Kidney epithelial cell (primary cell): ENCODE measurements at regions not wholly inside any gene's neighbourhood (a gene's known extent, or its start where the extent isn't known, plus 50 kb on each side); places are given as distances from the start of the nearest gene placed in this dataset.

ENCODE experiments used
- DNase-seq: peaks from one replicate; pipeline ENCODE4 v3.0.0-alpha.2; 2010; ENCODE audit warnings: low read depth
- H3K27me3 ChIP-seq: 2 replicates; pipeline ENCODE4 v1.6.0; 2011; ENCODE audit warnings: low read length; ENCODE audit not compliant: control insufficient read depth, insufficient read depth
- H3K36me3 ChIP-seq: 2 replicates; pipeline ENCODE4 v1.5.1; 2011; ENCODE audit warnings: low read length; ENCODE audit not compliant: control insufficient read depth, insufficient read depth
- H3K4me3 ChIP-seq: 2 replicates; pipeline ENCODE4 v1.5.1; 2011; ENCODE audit warnings: low read depth, mild to moderate bottlenecking, control low read depth, low read length
- TF ChIP-seq, protein P1 (sequence below): IDR thresholded peaks from 2 replicates; pipeline ENCODE4 v1.5.1; 2011; ENCODE audit warnings: mild to moderate bottlenecking, moderate library complexity, low read length, control low read depth, inconsistent platforms; ENCODE audit not compliant: insufficient read depth, poor library complexity, severe bottlenecking

DNA sequence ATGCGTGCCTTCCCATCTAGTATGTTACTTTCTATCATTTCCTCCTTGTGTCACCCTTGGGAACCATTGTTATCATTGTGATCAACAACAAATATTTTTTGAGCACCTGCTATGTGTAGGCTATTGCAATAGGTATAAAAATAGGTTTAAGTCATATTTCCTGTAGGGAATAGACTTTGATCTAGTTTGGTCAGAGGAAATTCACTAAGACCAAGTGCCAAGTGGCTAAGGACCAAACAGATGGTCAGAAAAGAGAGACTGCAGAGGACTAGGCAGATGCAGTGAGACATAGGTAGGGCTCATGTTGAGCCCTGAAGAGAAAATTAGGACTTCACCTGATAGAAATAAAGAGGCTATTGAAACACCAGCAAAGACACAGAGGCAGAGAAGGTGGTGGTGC, 430.0 kb upstream of the ADAMTSL1 start:
- DNase-seq, result no peak
- H3K27me3 ChIP-seq, result no peaks in the 10 kb centered on the region
- no peaks in the 10 kb centered on the region for H3K36me3 ChIP-seq
- H3K4me3 ChIP-seq, result no peak overlapping the region
- TF ChIP-seq, protein P1, sequence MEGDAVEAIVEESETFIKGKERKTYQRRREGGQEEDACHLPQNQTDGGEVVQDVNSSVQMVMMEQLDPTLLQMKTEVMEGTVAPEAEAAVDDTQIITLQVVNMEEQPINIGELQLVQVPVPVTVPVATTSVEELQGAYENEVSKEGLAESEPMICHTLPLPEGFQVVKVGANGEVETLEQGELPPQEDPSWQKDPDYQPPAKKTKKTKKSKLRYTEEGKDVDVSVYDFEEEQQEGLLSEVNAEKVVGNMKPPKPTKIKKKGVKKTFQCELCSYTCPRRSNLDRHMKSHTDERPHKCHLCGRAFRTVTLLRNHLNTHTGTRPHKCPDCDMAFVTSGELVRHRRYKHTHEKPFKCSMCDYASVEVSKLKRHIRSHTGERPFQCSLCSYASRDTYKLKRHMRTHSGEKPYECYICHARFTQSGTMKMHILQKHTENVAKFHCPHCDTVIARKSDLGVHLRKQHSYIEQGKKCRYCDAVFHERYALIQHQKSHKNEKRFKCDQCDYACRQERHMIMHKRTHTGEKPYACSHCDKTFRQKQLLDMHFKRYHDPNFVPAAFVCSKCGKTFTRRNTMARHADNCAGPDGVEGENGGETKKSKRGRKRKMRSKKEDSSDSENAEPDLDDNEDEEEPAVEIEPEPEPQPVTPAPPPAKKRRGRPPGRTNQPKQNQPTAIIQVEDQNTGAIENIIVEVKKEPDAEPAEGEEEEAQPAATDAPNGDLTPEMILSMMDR, result no peak

DNA sequence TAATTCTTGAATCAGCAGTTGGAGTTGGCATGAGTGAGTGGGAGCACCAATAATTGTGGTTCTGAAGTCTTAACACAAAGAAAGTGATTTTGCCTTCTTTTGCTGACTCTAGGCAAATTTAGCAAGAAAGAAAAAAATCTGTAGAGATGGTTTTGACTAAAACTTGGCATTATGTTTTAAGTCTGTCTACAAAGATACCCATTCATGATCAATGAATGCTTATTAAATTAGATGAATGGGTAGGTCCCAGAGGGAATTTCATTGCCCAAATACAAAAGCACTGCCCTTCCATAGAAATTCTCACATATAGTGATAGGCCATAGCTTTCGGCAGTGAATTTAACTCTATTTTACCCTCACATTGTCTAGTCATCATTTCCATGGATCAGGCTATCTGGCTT, 428.6 kb upstream of the ADAMTSL1 start:
- TF ChIP-seq, protein P1, result no peak
- H3K27me3 ChIP-seq, result no peaks in the 10 kb centered on the region
- no peaks in the 10 kb centered on the region for H3K36me3 ChIP-seq
- H3K4me3 ChIP-seq, result no peak overlapping the region
- DNase-seq, result no peak

DNA sequence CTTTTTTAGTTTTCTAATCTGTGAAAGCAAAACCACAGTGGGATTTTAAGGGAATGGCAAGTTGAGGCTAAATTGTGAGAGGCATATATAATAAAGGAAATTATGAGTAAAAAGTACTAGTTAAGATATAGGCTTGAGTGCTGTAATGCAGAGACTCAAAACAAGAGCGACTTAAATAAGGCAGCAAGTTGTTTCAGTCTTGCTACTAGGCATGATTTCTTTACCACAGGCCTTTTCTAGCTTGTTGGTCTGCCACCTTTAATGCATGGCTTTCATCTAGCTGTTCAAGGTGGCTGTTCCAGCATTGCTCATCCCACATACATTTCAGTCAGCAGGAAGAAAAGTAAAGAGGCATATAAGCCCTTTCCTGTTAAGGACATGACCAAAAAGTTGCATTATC, 427.9 kb upstream of the ADAMTSL1 start:
- no peaks in the 10 kb centered on the region for H3K27me3 ChIP-seq
- no peak overlapping the region for H3K4me3 ChIP-seq
- no peaks in the 10 kb centered on the region for H3K36me3 ChIP-seq
- TF ChIP-seq, protein P1, result no peak
- no peak for DNase-seq

DNA sequence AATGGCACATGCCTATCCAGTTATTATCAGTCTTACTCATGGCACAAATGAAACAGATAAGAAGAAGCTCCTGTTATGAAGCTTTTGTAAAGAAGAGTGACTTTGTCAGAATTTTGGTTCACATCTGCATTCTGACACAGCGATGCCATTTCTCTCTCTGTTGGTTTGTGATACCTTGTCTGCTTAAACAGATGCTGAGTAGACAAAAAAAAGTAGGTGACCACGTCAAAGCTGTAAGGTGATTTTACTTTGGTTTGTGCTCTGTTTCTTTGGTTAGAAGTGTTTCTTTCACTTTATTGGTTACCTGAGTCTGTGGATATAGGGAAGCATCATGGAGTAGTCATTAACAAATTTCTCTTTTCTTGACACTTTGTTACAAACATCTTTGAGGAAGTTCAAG, 422.3 kb upstream of the ADAMTSL1 start:
- TF ChIP-seq, protein P1, result no peak
- Histone ChIP-seq H3K36me3 (no peaks in the 10 kb centered on the region), H3K27me3 (no peaks in the 10 kb centered on the region), H3K4me3 (no peak overlapping the region)
- no peak for DNase-seq

DNA sequence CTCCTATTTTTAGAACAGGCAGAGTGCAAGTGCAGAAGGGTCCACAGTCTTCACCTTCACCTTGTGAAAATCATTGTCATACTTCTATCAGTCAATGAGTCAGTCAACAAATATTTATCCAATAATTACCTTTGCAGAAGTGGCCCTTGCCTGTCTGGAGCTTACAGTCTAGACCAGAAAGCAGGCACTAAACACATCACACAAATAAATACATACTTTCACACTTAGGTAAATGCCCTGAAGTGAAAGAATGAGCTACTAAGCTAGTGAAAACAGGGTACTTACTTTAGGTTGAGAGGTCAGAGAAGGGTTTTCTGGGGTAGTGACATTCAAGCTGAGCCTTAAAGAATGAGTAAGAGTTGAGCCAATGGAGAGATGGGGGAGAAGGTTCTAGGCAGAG, 421.9 kb upstream of the ADAMTSL1 start:
- no peaks in the 10 kb centered on the region for H3K27me3 ChIP-seq
- DNase-seq, result no peak
- no peaks in the 10 kb centered on the region for H3K36me3 ChIP-seq
- TF ChIP-seq, protein P1, result no peak
- H3K4me3 ChIP-seq, result no peak overlapping the region

DNA sequence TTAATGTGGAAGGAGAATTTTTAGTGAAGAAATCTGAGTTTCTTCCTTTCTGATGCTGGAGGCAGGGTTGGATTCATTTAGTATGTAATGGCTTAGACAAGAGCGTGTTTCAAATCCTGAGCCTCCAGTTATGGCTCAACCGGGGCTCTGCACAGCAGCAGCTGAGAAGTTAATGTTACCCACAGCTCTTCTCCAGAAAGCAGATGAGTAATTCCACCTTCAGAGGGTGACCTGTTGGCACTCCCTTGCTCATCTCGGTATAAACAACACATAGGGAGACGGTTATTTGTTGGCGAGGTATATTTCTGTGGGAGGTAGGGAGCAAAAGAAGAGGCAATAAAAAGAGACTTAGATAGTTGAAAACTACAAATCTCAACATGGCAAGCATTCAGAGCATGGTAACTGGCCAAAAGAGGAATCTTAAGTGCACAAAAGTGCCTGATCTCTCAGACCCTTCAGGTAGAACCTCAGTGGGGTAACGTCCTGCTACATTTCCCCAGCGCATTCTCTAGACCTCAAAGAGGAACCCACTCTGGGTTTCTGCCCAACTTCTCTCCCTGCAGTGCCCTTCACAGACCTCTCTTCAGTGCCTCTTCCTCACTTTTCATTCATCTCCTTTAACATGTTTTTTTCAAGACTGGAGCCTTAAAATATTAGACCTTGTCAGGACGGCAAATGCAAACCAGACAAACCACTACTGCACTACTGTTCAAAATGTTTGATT, 417.5 kb upstream of the ADAMTSL1 start:
- no peak for DNase-seq
- H3K36me3 ChIP-seq, result no peaks in the 10 kb centered on the region
- H3K27me3 ChIP-seq, result no peaks in the 10 kb centered on the region
- TF ChIP-seq, protein P1, result no peak
- H3K4me3 ChIP-seq, result no peak overlapping the region
